HUES48 (cell line): ENCODE measurements at regions not wholly inside any gene's neighbourhood (a gene's known extent, or its start where the extent isn't known, plus 50 kb on each side); places are given as distances from the start of the nearest gene placed in this dataset.
"Not testable (repeated sequence)": the region's sequence is repeated elsewhere in the genome, so short reads cannot be mapped to it uniquely, and the experiment has no call there.

ENCODE experiments used
- H3K27ac ChIP-seq: one replicate; pipeline ENCODE4 v1.7.0; 2013; ENCODE audit warnings: low read depth, low read length, inconsistent platforms
- H3K27me3 ChIP-seq: 2 replicates; pipeline ENCODE4 v1.6.1; 2013; ENCODE audit warnings: mild to moderate bottlenecking, low read length; ENCODE audit not compliant: control insufficient read depth, insufficient read depth
- H3K36me3 ChIP-seq: 2 replicates; pipeline ENCODE4 v1.6.1; 2013; ENCODE audit warnings: low read length; ENCODE audit not compliant: control insufficient read depth, insufficient read depth
- H3K4me1 ChIP-seq: 2 replicates; pipeline ENCODE4 v1.6.1; 2013; ENCODE audit warnings: mild to moderate bottlenecking, low read length; ENCODE audit not compliant: control insufficient read depth, insufficient read depth
- H3K4me3 ChIP-seq: 2 replicates; pipeline ENCODE4 v1.5.1; 2013; ENCODE audit warnings: mild to moderate bottlenecking, low read depth, low read length
- H3K9ac ChIP-seq: 2 replicates; pipeline ENCODE4 v1.6.1; 2013; ENCODE audit warnings: mild to moderate bottlenecking, low read depth, low read length, moderate library complexity
- H3K9me3 ChIP-seq: 2 replicates; pipeline ENCODE4 v1.6.1; 2013; ENCODE audit warnings: low read length; ENCODE audit not compliant: control insufficient read depth, insufficient read depth

DNA sequence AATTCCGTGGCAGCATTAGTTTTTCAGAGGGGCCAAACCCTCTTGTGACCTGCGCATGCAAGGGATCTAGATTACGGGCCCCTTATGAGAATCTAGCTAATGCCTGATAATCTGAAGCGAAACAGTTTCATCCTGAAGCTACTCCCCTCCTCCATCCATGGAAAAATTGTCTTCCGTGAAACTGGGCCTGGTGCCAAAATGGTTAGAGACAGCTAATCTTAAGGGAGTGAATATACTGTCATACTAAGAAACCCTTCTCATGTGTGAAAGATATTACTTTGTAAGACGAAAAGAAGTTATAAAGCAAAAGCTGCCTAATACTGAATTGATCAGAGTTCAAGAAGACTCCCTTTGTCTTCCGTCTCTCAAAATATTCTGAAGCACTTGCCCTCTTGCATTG lies 166.3 kb downstream of the DUSP10 start:
- no peaks in the 10 kb centered on the region for H3K27me3 ChIP-seq
- H3K9ac ChIP-seq: no peak overlapping the region
- no peaks in the 10 kb centered on the region for H3K36me3 ChIP-seq
- H3K4me1 ChIP-seq: no peaks in the 10 kb centered on the region
- H3K27ac ChIP-seq: no peak overlapping the region
- H3K9me3 ChIP-seq: peaks cover 5% of the 10 kb centered on the region; the same call in 1 of the 2 replicates
- no peak overlapping the region for H3K4me3 ChIP-seq

DNA sequence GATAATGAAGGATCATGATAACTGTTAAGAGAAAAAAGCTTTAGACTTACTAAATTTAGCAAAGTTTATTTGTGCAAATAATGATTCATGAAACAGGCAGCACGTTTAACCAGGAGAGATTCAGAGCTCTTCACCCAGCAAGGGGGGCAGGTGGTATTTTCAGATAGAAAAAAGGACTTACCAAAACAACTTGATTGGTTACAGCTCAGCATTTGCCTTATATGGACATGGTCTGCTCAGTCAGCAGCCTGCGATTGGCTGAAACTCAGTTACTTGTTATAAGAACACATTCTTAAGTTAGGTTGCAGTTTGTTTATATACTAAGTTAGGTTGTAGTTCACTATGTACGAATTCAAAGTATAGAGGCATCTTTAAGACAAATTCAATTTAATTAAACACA lies 165.6 kb downstream of the DUSP10 start:
- Histone ChIP-seq H3K4me1 (no peaks in the 10 kb centered on the region), H3K9ac (no peak overlapping the region), H3K27ac (no peak overlapping the region), H3K9me3 (peaks cover 5% of the 10 kb centered on the region; the same call in 1 of the 2 replicates), H3K27me3 (no peaks in the 10 kb centered on the region), H3K36me3 (no peaks in the 10 kb centered on the region), H3K4me3 (no peak overlapping the region)

DNA sequence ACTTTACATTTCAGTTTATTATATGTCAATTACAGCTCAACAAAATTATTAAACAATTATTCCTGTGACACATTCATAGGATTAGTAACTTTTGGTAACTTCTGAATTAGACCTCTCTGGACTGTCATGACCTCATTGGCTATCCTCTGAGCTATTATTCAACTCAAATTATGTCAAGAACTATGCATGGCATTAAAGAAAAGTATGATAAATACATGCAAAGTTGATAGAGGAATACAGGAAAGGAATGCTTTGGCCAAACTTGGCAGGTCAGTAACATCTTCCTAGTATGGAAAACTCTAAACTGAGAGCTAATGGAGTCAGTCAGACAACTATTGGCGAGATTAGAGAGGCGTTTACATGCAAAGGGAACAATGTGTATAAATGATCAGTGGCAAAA lies 158.4 kb downstream of the DUSP10 start:
- Histone ChIP-seq H3K9me3 (peaks cover 10% of the 10 kb centered on the region; the same call in 1 of the 2 replicates), H3K4me3 (no peak overlapping the region), H3K4me1 (no peaks in the 10 kb centered on the region), H3K9ac (no peak overlapping the region), H3K36me3 (no peaks in the 10 kb centered on the region), H3K27me3 (no peaks in the 10 kb centered on the region), H3K27ac (no peak overlapping the region)

DNA sequence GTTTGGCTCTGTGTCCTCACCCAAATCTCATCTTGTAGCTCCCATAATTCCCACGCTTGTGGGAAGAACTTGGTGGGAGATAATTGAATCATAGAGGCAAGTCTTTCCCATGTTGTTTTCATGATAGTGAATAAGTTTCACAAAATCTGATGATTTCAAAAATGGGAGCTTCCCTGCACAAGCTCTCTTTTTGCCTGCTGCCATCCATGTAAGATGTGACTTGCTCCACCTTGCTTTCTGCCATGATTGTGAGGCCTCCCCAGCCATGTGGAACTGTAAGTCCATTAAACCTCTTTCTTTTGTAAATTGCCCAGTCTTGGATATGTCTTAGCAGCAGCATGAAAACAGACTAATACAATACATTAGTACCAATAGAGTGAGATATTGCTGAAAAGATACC lies 154.9 kb downstream of the DUSP10 start:
- H3K36me3 ChIP-seq, H3K4me1 ChIP-seq, H3K27me3 ChIP-seq, H3K9me3 ChIP-seq, H3K4me3 ChIP-seq, H3K9ac ChIP-seq, H3K27ac ChIP-seq: not testable (repeated sequence)

DNA sequence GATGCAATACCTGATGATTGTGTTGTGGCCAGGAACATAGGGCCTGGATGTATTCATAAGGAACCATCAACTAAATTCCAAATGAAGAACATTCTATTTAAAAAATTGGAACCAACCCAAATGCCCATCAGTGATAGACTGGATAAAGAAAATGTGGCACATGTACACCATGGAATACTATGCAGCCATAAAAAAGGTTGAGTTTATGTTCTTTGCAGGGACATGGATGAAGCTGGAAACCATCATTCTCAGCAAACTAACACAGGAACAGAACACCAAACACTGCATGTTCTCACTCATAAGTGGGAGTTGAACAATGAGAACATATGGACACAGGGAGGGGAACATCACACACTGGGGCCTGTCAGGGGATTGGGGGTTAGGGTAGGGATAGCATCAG lies 150.6 kb downstream of the DUSP10 start:
- not testable (repeated sequence) for H3K9ac ChIP-seq, H3K36me3 ChIP-seq, H3K4me3 ChIP-seq, H3K4me1 ChIP-seq, H3K27me3 ChIP-seq, H3K9me3 ChIP-seq, H3K27ac ChIP-seq

DNA sequence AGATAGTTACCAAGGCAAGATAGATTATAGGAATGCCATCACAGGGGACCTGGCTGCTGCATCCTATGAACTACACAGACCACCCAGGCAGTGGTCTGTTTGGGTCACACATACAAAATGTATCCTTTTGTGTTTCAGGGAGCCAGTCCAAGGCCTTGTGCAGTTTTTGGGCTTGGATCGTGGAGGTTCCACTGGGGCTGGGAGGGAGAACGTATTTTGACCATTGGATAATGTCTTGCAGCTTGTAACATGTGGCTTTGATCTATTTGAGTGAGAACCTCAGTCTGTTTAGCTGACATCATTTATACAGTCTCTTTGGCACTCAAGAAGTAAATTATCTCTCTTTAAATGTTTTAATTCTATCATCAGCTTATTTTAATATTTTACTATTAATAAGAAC lies 147.3 kb downstream of the DUSP10 start:
- Histone ChIP-seq H3K27me3 (no peaks in the 10 kb centered on the region), H3K4me1 (no peaks in the 10 kb centered on the region)

DNA sequence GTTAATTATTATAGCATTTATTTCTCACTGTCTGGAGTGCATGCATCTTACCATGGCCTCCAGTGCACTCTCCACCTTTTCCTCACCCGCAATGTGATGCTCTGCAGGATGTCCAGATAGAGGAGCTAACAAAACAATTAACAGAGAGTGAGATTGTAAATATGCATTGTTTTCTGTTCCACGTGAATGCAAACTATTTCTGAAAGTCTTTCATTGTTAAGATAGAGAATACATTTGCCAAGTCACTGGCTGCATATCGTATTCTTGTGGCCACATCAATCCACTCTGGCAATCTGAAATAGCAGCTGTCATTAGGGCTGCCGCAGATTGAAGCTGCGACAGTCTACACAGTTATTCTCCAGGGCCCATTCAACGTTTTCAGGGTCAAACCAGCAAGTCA lies 143.8 kb downstream of the DUSP10 start:
- no peak overlapping the region for H3K27ac ChIP-seq
- H3K9ac ChIP-seq: no peak overlapping the region
- H3K4me3 ChIP-seq: no peak overlapping the region
- H3K36me3 ChIP-seq: no peaks in the 10 kb centered on the region
- H3K27me3 ChIP-seq: no peaks in the 10 kb centered on the region
- H3K9me3 ChIP-seq: no peaks in the 10 kb centered on the region
- H3K4me1 ChIP-seq: no peaks in the 10 kb centered on the region

More for the DNA sequence above, 147.3 kb downstream of the DUSP10 start:
- no peaks in the 10 kb centered on the region for H3K9me3 ChIP-seq
- H3K4me3 ChIP-seq: no peak overlapping the region
- no peak overlapping the region for H3K27ac ChIP-seq
- no peaks in the 10 kb centered on the region for H3K36me3 ChIP-seq
- H3K9ac ChIP-seq: no peak overlapping the region

DNA sequence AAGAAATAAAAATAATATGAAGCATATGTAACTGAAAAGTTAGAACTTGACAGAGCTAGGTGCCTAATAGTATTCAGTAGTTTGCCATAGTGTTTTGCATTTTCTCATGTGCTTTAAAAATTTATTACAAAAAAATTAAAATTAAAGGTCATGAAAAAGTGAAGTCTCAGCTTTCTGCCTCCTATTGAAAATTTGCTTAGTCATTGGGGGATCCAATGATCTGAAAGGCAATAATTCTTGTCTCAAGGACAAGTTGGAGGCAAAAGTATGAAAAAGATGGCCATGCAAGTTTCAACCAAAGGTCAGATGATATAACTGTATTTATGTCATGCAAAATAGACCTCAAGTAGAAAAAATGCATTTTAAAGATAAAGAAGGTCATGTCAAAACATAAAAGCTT lies 140.7 kb downstream of the DUSP10 start:
- Histone ChIP-seq H3K27ac (no peak overlapping the region), H3K27me3 (no peaks in the 10 kb centered on the region), H3K9ac (no peak overlapping the region), H3K36me3 (no peaks in the 10 kb centered on the region), H3K4me1 (no peaks in the 10 kb centered on the region), H3K4me3 (no peak overlapping the region), H3K9me3 (no peaks in the 10 kb centered on the region)

DNA sequence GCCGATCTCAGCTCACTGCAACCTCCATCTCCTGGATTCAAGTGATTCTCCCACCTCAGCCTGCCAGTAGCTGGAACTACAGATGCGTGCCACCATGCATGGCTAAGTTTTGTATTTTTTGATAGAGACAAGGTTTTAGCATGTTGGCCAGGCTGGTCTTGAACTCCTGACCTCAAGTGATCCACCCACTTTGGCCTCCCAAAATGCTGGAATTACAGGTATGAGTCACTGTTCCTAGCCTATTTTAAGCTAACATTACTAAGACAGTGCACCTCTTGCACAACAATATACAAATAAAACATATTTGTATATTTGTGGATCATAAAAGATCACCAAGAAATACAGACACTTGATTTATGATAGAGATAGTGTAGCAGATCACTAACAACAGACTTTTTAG lies 139.1 kb downstream of the DUSP10 start:
- no peaks in the 10 kb centered on the region for H3K4me1 ChIP-seq
- no peaks in the 10 kb centered on the region for H3K27me3 ChIP-seq
- H3K4me3 ChIP-seq: no peak overlapping the region
- no peaks in the 10 kb centered on the region for H3K36me3 ChIP-seq
- no peaks in the 10 kb centered on the region for H3K9me3 ChIP-seq
- H3K9ac ChIP-seq: no peak overlapping the region
- no peak overlapping the region for H3K27ac ChIP-seq

DNA sequence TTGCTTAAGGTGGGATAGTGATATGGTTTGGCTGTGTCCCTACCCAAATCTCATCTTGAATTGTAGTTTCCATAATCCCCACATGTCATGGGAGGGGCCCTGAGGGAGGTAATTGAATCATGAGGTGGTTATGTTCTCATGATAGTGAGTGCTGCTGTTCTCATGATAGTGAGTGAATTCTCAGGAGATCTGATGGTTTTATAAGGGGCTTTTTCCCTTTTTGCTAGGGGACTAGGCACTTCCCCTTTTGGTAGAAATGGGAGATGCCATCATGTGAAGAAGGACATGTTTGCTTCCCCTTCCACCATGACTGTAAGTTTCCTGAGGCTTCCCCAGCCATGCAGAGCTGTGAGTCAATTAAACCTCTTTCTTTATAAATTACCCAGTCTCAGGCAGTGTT lies 137.5 kb downstream of the DUSP10 start:
- not testable (repeated sequence) for H3K4me1 ChIP-seq, H3K9ac ChIP-seq, H3K27ac ChIP-seq

DNA sequence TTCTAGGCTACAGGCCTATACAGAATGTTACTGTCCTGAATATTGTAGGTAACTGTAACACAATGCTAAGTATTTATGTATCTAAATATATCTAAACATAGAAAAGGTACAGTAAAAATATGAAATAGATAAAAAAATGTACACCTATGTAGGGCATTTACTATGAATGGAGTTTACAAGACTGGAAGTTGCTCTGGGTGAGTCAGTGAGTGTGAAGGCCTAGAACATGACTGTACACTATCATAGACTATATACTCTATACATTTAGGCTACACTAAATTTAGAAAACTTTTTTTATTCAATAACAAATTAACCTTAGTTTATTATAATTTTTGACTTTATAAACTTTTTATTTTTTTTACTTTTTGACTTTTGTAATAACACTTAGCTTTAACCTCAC lies 136.9 kb downstream of the DUSP10 start:
- H3K4me3 ChIP-seq: no peak overlapping the region
- H3K27ac ChIP-seq: no peak overlapping the region
- no peaks in the 10 kb centered on the region for H3K27me3 ChIP-seq
- H3K9ac ChIP-seq: no peak overlapping the region
- H3K9me3 ChIP-seq: no peaks in the 10 kb centered on the region
- no peaks in the 10 kb centered on the region for H3K4me1 ChIP-seq
- H3K36me3 ChIP-seq: no peaks in the 10 kb centered on the region

More for the DNA sequence above, 137.5 kb downstream of the DUSP10 start:
- not testable (repeated sequence) for H3K4me3 ChIP-seq, H3K27me3 ChIP-seq, H3K9me3 ChIP-seq, H3K36me3 ChIP-seq

DNA sequence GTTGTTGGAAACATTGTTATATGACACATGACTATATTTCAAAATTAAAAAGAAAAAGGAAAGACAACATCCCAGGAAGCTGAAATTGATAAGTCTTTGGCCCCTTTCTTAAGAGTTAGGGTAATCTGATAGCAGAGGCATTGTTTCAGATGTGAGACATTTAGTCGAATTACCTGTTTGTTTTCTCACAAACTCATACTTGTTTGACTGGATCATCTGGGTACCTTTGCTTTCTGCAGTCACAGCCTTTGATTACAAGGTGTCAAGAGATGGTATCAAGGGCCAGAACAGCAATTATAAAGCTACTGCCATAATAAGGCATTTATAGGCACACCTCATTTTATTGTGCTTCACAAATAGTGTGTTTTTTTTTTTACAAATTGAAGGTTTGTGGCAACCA lies 136.3 kb downstream of the DUSP10 start:
- no peaks in the 10 kb centered on the region for H3K36me3 ChIP-seq
- H3K27me3 ChIP-seq: no peaks in the 10 kb centered on the region
- no peak overlapping the region for H3K9ac ChIP-seq
- no peak overlapping the region for H3K4me3 ChIP-seq
- no peaks in the 10 kb centered on the region for H3K4me1 ChIP-seq
- H3K9me3 ChIP-seq: no peaks in the 10 kb centered on the region
- no peak overlapping the region for H3K27ac ChIP-seq
